ENCODE measurements at regions not wholly inside any gene's neighbourhood (a gene's known extent, or its start where the extent isn't known, plus 50 kb on each side); places are given as distances from the start of the nearest gene placed in this dataset.

DNA sequence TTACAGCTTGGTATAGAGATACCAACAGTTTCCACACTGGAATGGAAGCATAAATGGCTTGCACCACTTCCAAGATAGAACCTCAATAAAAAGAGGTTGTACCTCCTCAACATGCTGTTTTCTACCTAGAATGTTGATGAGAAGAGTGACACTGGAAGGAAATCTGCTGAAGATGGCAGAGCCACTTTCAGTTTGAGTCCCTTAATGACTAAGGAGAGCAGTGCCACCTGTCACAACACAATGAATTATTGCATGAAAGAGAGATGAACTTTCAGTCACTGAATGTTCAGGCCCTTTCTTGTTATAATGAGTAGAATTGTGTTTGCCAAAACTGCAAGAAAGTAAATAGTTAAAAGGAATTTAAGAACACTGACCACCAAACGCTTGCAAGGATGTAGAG lies 958.5 kb downstream of the DTWD2 start:
- TF ChIP-seq CHD4 (IDR thresholded peaks at IDR 0.05) (no peak), BRCA1 (IDR thresholded peaks at IDR 0.05; ENCODE audit: low read depth, low read length) (no peak), MXI1 (IDR thresholded peaks at IDR 0.05; ENCODE audit: low read depth, low read length) (no peak), TAF1 (IDR thresholded peaks at IDR 0.05; ENCODE audit: borderline replicate concordance, low read depth, low read length) (no peak), JUNB (IDR thresholded peaks at IDR 0.05) (no peak), POLR2A (IDR thresholded peaks at IDR 0.05; ENCODE audit: low read depth, low read length) (no peak), SUPT20H (IDR thresholded peaks at IDR 0.05; ENCODE audit: borderline replicate concordance, control insufficient read depth, low read depth, low read length) (no peak)
- TF ChIP-seq, protein P1, sequence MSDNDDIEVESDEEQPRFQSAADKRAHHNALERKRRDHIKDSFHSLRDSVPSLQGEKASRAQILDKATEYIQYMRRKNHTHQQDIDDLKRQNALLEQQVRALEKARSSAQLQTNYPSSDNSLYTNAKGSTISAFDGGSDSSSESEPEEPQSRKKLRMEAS (IDR thresholded peaks at IDR 0.05; ENCODE audit: low read depth, low read length), result no peak
- TF ChIP-seq, protein P2, sequence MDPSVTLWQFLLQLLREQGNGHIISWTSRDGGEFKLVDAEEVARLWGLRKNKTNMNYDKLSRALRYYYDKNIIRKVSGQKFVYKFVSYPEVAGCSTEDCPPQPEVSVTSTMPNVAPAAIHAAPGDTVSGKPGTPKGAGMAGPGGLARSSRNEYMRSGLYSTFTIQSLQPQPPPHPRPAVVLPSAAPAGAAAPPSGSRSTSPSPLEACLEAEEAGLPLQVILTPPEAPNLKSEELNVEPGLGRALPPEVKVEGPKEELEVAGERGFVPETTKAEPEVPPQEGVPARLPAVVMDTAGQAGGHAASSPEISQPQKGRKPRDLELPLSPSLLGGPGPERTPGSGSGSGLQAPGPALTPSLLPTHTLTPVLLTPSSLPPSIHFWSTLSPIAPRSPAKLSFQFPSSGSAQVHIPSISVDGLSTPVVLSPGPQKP (IDR thresholded peaks at IDR 0.05; ENCODE audit: low read depth, low read length), result no peak
- TF ChIP-seq, protein P3, sequence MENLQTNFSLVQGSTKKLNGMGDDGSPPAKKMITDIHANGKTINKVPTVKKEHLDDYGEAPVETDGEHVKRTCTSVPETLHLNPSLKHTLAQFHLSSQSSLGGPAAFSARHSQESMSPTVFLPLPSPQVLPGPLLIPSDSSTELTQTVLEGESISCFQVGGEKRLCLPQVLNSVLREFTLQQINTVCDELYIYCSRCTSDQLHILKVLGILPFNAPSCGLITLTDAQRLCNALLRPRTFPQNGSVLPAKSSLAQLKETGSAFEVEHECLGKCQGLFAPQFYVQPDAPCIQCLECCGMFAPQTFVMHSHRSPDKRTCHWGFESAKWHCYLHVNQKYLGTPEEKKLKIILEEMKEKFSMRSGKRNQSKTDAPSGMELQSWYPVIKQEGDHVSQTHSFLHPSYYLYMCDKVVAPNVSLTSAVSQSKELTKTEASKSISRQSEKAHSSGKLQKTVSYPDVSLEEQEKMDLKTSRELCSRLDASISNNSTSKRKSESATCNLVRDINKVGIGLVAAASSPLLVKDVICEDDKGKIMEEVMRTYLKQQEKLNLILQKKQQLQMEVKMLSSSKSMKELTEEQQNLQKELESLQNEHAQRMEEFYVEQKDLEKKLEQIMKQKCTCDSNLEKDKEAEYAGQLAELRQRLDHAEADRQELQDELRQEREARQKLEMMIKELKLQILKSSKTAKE (IDR thresholded peaks at IDR 0.05; ENCODE audit: low read depth, poor library complexity, severe bottlenecking), result no peak
- TF ChIP-seq, protein P4, sequence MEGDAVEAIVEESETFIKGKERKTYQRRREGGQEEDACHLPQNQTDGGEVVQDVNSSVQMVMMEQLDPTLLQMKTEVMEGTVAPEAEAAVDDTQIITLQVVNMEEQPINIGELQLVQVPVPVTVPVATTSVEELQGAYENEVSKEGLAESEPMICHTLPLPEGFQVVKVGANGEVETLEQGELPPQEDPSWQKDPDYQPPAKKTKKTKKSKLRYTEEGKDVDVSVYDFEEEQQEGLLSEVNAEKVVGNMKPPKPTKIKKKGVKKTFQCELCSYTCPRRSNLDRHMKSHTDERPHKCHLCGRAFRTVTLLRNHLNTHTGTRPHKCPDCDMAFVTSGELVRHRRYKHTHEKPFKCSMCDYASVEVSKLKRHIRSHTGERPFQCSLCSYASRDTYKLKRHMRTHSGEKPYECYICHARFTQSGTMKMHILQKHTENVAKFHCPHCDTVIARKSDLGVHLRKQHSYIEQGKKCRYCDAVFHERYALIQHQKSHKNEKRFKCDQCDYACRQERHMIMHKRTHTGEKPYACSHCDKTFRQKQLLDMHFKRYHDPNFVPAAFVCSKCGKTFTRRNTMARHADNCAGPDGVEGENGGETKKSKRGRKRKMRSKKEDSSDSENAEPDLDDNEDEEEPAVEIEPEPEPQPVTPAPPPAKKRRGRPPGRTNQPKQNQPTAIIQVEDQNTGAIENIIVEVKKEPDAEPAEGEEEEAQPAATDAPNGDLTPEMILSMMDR (IDR thresholded peaks at IDR 0.05 in 2 of 3, conservative IDR thresholded peaks at IDR 0.05 in 1 of 3; ENCODE audit: control insufficient read depth in 2 of 3, extremely low read depth in 1 of 3, insufficient read depth in 1 of 3, low read depth in 3 of 3, low read length in 3 of 3), result no peak
- TF ChIP-seq, protein P5, sequence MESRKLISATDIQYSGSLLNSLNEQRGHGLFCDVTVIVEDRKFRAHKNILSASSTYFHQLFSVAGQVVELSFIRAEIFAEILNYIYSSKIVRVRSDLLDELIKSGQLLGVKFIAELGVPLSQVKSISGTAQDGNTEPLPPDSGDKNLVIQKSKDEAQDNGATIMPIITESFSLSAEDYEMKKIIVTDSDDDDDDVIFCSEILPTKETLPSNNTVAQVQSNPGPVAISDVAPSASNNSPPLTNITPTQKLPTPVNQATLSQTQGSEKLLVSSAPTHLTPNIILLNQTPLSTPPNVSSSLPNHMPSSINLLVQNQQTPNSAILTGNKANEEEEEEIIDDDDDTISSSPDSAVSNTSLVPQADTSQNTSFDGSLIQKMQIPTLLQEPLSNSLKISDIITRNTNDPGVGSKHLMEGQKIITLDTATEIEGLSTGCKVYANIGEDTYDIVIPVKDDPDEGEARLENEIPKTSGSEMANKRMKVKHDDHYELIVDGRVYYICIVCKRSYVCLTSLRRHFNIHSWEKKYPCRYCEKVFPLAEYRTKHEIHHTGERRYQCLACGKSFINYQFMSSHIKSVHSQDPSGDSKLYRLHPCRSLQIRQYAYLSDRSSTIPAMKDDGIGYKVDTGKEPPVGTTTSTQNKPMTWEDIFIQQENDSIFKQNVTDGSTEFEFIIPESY (IDR thresholded peaks at IDR 0.05), result no peak
- TF ChIP-seq, protein P6, sequence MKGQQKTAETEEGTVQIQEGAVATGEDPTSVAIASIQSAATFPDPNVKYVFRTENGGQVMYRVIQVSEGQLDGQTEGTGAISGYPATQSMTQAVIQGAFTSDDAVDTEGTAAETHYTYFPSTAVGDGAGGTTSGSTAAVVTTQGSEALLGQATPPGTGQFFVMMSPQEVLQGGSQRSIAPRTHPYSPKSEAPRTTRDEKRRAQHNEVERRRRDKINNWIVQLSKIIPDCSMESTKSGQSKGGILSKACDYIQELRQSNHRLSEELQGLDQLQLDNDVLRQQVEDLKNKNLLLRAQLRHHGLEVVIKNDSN (IDR thresholded peaks at IDR 0.05; ENCODE audit: borderline replicate concordance, extremely low read length, insufficient read depth, low read depth, low read length), result no peak
- TF ChIP-seq, protein P7, sequence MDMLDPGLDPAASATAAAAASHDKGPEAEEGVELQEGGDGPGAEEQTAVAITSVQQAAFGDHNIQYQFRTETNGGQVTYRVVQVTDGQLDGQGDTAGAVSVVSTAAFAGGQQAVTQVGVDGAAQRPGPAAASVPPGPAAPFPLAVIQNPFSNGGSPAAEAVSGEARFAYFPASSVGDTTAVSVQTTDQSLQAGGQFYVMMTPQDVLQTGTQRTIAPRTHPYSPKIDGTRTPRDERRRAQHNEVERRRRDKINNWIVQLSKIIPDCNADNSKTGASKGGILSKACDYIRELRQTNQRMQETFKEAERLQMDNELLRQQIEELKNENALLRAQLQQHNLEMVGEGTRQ (IDR thresholded peaks at IDR 0.05; ENCODE audit: borderline replicate concordance, low read depth, low read length), result no peak

Data from GM12878 (cell line).